Uterus (tissue), 3 donors: ENCODE measurements at regions not wholly inside any gene's neighbourhood (a gene's known extent, or its start where the extent isn't known, plus 50 kb on each side); places are given as distances from the start of the nearest gene placed in this dataset.

Experiments
- DNase-seq, 2 donors: peaks; one replicate each; pipeline ENCODE4 v3.0.0-alpha.2; 2019 to 2020
- H3K27ac ChIP-seq, 2 donors: fragments of 200-600 bp; sonication (generic); 1 replicate in 1 of 2; 2 replicates in 1 of 2; pipeline ENCODE4 v1.5.1; 2016 to 2018
- H3K27me3 ChIP-seq, 2 donors: fragments of 200-600 bp; sonication (generic); one replicate each; pipeline ENCODE4 v1.5.1; 2018 to 2019; ENCODE audit warnings: control low read depth in 1 of 2
- H3K36me3 ChIP-seq, 2 donors: fragments of 200-600 bp; sonication (generic); one replicate each; pipeline ENCODE4 v1.5.1; 2019; ENCODE audit warnings: control low read depth in 1 of 2
- H3K4me1 ChIP-seq, 2 donors: fragments of 200-600 bp; sonication (generic); one replicate each; pipeline ENCODE4 v1.5.1; 2018 to 2019; ENCODE audit warnings: control low read depth in 1 of 2
- H3K4me3 ChIP-seq, 2 donors: fragments of 200-600 bp; sonication (generic); 1 replicate in 1 of 2; 2 replicates in 1 of 2; pipeline ENCODE4 v1.5.1; 2018 to 2019; ENCODE audit warnings: mild to moderate bottlenecking in 1 of 2
- H3K9me3 ChIP-seq, 2 donors: fragments of 200-600 bp; sonication (generic); one replicate each; pipeline ENCODE4 v1.5.1; 2019; ENCODE audit warnings: control low read depth in 1 of 2
- POLR2A ChIP-seq, 2 donors: fragments of 450-650 bp; IDR thresholded peaks; one replicate each; pipeline ENCODE4 v1.6.1; 2016; ENCODE audit warnings: antibody characterized with exemption in 2 of 2, mild to moderate bottlenecking in 1 of 2, moderate library complexity in 1 of 2
- intact Hi-C: fragments of 100-400 bp; cut with DNase I; formaldehyde crosslinking; loops from one replicate; pipeline ENCODE4 v1.15.1; 2023; ENCODE audit warnings: low total_unique reads
- TF ChIP-seq, protein P1 (sequence below), 4 experiments: fragments of 200-600 bp in 2 of 4; fragments of 450-650 bp in 2 of 4; sonication (generic) in 2 of 4; IDR thresholded peaks; one replicate each; pipeline ENCODE4 v1.5.1; 2016 to 2019; ENCODE audit warnings: antibody characterized with exemption in 4 of 4, mild to moderate bottlenecking in 2 of 4, moderate library complexity in 1 of 4
- donor health status: DM: yes; HTN: yes; CAD: no.

DNA sequence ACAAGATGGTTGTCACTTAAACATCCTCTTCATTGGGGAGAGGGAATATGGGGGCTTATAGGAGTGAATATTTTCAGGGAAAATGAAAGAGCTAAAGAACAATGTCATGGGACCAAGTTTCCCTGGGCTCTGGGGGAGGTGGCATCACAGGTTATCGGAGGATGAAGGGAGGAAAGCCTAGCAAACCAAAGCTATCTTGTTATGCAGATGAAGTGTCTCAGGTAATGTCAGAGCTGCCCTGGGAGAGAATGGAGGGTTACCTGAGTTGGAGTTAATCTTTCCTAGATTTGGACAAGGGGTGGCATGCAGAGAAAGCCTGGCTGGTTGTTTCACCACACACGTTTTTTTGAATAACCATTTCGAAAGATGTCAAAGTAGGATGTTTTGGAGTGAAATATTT, 308.1 kb upstream of the ATP10A start:
- no peaks in the 10 kb centered on the region for H3K9me3 ChIP-seq
- TF ChIP-seq, protein P1, sequence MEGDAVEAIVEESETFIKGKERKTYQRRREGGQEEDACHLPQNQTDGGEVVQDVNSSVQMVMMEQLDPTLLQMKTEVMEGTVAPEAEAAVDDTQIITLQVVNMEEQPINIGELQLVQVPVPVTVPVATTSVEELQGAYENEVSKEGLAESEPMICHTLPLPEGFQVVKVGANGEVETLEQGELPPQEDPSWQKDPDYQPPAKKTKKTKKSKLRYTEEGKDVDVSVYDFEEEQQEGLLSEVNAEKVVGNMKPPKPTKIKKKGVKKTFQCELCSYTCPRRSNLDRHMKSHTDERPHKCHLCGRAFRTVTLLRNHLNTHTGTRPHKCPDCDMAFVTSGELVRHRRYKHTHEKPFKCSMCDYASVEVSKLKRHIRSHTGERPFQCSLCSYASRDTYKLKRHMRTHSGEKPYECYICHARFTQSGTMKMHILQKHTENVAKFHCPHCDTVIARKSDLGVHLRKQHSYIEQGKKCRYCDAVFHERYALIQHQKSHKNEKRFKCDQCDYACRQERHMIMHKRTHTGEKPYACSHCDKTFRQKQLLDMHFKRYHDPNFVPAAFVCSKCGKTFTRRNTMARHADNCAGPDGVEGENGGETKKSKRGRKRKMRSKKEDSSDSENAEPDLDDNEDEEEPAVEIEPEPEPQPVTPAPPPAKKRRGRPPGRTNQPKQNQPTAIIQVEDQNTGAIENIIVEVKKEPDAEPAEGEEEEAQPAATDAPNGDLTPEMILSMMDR (IDR thresholded peaks at IDR 0.05): no peak
- TF ChIP-seq POLR2A (IDR thresholded peaks at IDR 0.05): no peak
- intact Hi-C loops: no loop called here
- DNase-seq: no peak
- H3K27me3 ChIP-seq: no peaks in the 10 kb centered on the region
- no peaks in the 10 kb centered on the region for H3K36me3 ChIP-seq
- H3K27ac ChIP-seq: no peak overlapping the region
- H3K4me1 ChIP-seq: no peaks in the 10 kb centered on the region
- H3K4me3 ChIP-seq: no peak overlapping the region

DNA sequence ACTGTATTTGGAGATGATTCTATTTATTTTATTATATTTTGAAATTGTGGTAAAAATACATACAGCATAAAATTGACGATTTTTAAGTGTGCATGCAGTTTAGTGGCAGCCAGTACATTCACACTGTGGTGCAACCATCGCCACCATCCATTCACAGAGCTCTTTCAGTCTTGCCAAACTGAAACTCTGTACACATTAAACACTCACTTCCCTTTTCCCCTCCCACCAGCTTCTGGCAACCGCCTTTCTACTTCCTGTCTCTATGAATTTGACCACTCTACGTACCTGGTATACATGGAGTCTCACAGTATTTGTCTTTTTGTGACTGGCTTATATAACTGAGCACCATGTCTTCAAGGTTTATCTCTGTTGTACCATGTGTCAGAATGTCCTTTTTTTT, 303.3 kb upstream of the ATP10A start:
- no peaks in the 10 kb centered on the region for H3K4me1 ChIP-seq
- no peak for TF ChIP-seq POLR2A (IDR thresholded peaks at IDR 0.05)
- TF ChIP-seq, protein P1 (IDR thresholded peaks at IDR 0.05): no peak
- no peaks in the 10 kb centered on the region for H3K36me3 ChIP-seq
- no peak for DNase-seq
- H3K27ac ChIP-seq: no peak overlapping the region
- no peaks in the 10 kb centered on the region for H3K27me3 ChIP-seq
- H3K4me3 ChIP-seq: no peak overlapping the region
- intact Hi-C loops: loop anchor here (5.0 kb wide), 1 partner anchor 631 kb away; no protein-coding TSS in a partner anchor
- H3K9me3 ChIP-seq: no peaks in the 10 kb centered on the region

DNA sequence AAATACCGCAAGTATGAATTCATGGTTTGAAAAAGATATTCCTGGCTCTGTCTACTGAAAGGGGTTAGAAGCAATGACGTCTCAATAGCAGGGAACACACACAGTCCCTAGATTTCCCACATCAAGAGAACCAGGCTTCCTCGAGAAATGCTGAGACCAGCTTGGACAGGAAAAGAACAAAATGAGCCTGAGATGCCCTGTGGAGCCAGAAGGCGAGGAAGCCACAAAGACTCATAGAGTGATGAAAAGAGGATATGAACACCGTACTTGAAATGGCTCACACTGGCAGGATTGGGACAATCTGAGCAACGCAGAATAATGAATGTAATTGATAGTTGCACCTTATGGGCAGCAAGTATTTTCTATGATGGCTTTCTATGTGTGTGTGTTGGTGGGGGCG, 302.4 kb upstream of the ATP10A start:
- Histone ChIP-seq H3K4me3 (no peak overlapping the region), H3K9me3 (no peaks in the 10 kb centered on the region), H3K27ac (no peak overlapping the region), H3K36me3 (no peaks in the 10 kb centered on the region), H3K27me3 (no peaks in the 10 kb centered on the region), H3K4me1 (no peaks in the 10 kb centered on the region)
- no peak for TF ChIP-seq POLR2A (IDR thresholded peaks at IDR 0.05)
- TF ChIP-seq, protein P1 (IDR thresholded peaks at IDR 0.05): no peak
- intact Hi-C loops: loop anchor here (5.0 kb wide), 1 partner anchor 632 kb away; no protein-coding TSS in a partner anchor
- DNase-seq: no peak

DNA sequence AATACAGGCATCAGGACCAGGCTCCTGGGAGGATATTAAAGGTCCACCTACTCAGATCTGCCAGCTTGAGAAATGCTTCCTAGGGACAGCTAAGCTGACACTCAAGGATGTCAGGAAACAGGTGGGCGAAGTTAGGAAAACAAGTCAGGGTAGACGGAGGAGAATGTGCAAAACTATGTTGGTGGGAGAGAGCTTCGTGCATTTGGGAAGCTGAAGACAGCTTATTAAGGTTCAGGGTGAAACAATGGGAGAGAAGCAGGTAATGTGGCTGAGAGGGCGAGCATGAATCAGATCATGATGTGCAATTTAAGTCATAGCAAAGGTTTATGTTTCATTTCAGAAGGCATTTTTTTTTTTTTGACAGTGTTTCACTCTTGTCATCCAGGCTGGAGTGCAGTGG, 297.2 kb upstream of the ATP10A start:
- intact Hi-C loops: no loop called here
- H3K36me3 ChIP-seq: no peaks in the 10 kb centered on the region
- TF ChIP-seq, protein P1 (IDR thresholded peaks at IDR 0.05): no peak
- TF ChIP-seq POLR2A (IDR thresholded peaks at IDR 0.05): no peak
- H3K4me1 ChIP-seq: no peaks in the 10 kb centered on the region
- no peaks in the 10 kb centered on the region for H3K27me3 ChIP-seq
- no peak overlapping the region for H3K4me3 ChIP-seq
- no peak for DNase-seq
- no peaks in the 10 kb centered on the region for H3K9me3 ChIP-seq
- H3K27ac ChIP-seq: no peak overlapping the region

DNA sequence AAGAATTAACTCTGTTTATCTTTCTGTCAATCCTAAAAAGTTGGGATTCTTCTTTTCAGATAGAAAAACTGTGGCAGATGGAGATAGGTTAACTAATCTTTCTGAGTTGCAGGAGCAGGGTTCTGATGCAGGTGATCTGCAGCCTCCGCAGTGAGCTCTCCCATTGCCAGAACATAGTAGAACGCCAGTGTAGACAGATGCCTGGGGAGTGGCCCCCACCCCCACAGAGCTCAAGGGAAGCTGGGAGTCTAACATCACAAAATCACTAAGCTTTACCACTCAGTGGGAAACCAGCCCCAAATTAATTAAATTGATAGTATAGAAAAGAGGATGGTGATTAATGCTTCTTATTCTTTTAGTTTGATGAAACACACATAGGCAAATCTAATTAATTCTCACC, 295.0 kb upstream of the ATP10A start:
- intact Hi-C loops: no loop called here
- H3K27ac ChIP-seq: no peak overlapping the region
- no peaks in the 10 kb centered on the region for H3K27me3 ChIP-seq
- no peak for DNase-seq
- H3K36me3 ChIP-seq: no peaks in the 10 kb centered on the region
- H3K4me1 ChIP-seq: no peaks in the 10 kb centered on the region
- no peak overlapping the region for H3K4me3 ChIP-seq
- no peaks in the 10 kb centered on the region for H3K9me3 ChIP-seq
- no peak for TF ChIP-seq POLR2A (IDR thresholded peaks at IDR 0.05)
- TF ChIP-seq, protein P1 (IDR thresholded peaks at IDR 0.05): no peak
